ENCODE measurements at regions not wholly inside any gene's neighbourhood (a gene's known extent, or its start where the extent isn't known, plus 50 kb on each side); places are given as distances from the start of the nearest gene placed in this dataset.
"Not testable (repeated sequence)": the region's sequence is repeated elsewhere in the genome, so short reads cannot be mapped to it uniquely, and the experiment has no call there.

DNA sequence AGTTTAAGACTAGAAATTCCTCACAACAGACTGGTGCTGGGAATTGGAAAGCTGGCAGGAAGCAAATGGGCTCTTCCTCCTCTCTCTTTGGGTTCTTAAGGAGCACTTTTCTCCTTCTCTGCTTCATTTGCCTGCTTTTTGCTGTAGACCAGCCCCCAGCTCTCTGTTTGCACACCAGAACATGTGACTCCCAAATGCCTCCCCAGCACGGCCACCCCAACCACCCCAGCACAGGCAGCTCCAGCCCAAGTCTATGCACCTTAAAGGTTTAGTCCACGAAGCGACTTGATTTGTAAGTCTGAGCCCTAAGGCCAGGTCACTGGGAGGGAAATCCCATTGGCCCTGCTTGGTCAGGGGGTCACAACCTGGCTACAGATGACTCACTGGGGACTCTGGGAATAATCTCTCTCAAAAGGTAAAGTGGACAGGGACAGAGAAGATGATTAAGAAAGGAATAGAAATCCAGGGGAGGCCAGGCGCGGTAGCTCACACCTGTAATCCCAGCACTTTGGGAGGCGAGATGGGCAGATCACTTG, 377.8 kb upstream of the PROK2 start:
- peaks cover 4% of the 10 kb centered on the region for H3K4me1 ChIP-seq (ENCODE audit: insufficient read depth, low read length)
- no peak overlapping the region for H3K4me3 ChIP-seq (ENCODE audit: insufficient read depth, low read depth, low read length)
- no peak for DNase-seq (ENCODE audit: low read depth)
- no peak for FAIRE-seq
- no peak for TF ChIP-seq EZH2 (IDR thresholded peaks at IDR 0.05; ENCODE audit: insufficient read depth, low read length)
- TF ChIP-seq, protein P1, sequence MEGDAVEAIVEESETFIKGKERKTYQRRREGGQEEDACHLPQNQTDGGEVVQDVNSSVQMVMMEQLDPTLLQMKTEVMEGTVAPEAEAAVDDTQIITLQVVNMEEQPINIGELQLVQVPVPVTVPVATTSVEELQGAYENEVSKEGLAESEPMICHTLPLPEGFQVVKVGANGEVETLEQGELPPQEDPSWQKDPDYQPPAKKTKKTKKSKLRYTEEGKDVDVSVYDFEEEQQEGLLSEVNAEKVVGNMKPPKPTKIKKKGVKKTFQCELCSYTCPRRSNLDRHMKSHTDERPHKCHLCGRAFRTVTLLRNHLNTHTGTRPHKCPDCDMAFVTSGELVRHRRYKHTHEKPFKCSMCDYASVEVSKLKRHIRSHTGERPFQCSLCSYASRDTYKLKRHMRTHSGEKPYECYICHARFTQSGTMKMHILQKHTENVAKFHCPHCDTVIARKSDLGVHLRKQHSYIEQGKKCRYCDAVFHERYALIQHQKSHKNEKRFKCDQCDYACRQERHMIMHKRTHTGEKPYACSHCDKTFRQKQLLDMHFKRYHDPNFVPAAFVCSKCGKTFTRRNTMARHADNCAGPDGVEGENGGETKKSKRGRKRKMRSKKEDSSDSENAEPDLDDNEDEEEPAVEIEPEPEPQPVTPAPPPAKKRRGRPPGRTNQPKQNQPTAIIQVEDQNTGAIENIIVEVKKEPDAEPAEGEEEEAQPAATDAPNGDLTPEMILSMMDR (IDR thresholded peaks at IDR 0.05; ENCODE audit: insufficient read depth, low read depth, low read length): no peak
- no peaks in the 10 kb centered on the region for H3K9me3 ChIP-seq (ENCODE audit: insufficient read depth, low read depth, low read length)
- Mint-ChIP-seq H3K27me3 (ENCODE audit: low read depth, unreplicated experiment) (peaks cover 29% of the 10 kb centered on the region), H3K36me3 (ENCODE audit: low read depth, unreplicated experiment) (no peaks in the 10 kb centered on the region), H3K27ac (ENCODE audit: unreplicated experiment) (no peak overlapping the region), H3K4me3 (ENCODE audit: unreplicated experiment) (no peak overlapping the region), H3K9me3 (ENCODE audit: unreplicated experiment) (peaks cover 3% of the 10 kb centered on the region), H3K4me1 (ENCODE audit: low read depth, unreplicated experiment) (peaks cover 10% of the 10 kb centered on the region)
- no peaks in the 10 kb centered on the region for H4K20me1 ChIP-seq (ENCODE audit: insufficient read depth, low read length)
- no peaks in the 10 kb centered on the region for H3K79me2 ChIP-seq (ENCODE audit: insufficient read depth, low read length)
- no peaks in the 10 kb centered on the region for H3K36me3 ChIP-seq (ENCODE audit: insufficient read depth, low read length)
- peaks cover 11% of the 10 kb centered on the region for H3K27me3 ChIP-seq (ENCODE audit: insufficient read depth, low read length)
- H3K4me2 ChIP-seq (ENCODE audit: low read length): peak overlapping the region; percentile 52
- H3K27ac ChIP-seq (ENCODE audit: low read depth, low read length): no peak overlapping the region
- H3K9ac ChIP-seq (ENCODE audit: low read length): no peak overlapping the region
- peak overlapping the region; percentile 6 for H2AFZ ChIP-seq (ENCODE audit: low read depth, low read length)

DNA sequence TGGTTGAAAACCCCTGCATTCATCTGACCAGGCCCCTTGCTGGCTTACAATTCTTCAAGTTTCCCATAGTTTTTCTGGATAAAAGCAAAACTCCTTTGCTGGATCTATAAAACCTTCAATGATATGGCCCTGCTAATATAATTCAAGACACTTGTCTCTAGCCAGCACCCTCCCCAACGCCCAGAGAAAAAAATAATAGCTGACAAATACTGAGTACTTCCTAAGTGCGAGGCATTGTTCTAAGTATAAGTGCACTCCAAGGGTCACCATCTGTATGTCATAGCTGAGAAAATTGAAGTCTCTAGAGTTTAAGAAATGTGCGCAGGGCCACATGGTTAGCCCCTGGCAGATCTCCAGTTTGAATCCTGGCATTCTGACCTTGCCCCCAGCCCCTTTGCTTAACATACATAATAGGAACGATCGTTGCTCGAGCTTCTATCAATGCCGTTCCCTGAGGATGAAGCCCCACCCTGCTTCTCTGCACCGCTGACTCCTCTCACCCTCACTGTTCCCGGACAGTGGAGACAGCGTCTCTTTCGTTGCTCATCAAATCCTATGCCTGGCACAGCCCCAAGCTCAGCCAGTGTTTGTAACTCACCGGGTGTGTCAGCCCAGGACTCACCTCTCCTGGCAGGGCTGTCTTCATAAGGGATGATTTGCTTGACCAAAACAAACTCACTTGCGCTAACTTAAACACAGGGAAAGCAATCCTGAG, 377.1 kb upstream of the PROK2 start:
- peak; percentile 40 for DNase-seq (ENCODE audit: low read depth)
- H3K9me3 ChIP-seq (ENCODE audit: insufficient read depth, low read depth, low read length): no peaks in the 10 kb centered on the region
- no peaks in the 10 kb centered on the region for H4K20me1 ChIP-seq (ENCODE audit: insufficient read depth, low read length)
- no peaks in the 10 kb centered on the region for H3K79me2 ChIP-seq (ENCODE audit: insufficient read depth, low read length)
- no peaks in the 10 kb centered on the region for H3K36me3 Mint-ChIP-seq (ENCODE audit: low read depth, unreplicated experiment)
- H3K9me3 Mint-ChIP-seq (ENCODE audit: unreplicated experiment): peaks cover 3% of the 10 kb centered on the region
- H3K27me3 ChIP-seq (ENCODE audit: insufficient read depth, low read length): peaks cover 11% of the 10 kb centered on the region
- TF ChIP-seq, protein P1 (IDR thresholded peaks at IDR 0.05; ENCODE audit: insufficient read depth, low read depth, low read length): no peak
- TF ChIP-seq EZH2 (IDR thresholded peaks at IDR 0.05; ENCODE audit: insufficient read depth, low read length): no peak
- no peak overlapping the region for H3K4me3 Mint-ChIP-seq (ENCODE audit: unreplicated experiment)
- H3K27ac Mint-ChIP-seq (ENCODE audit: unreplicated experiment): peak overlapping the region; percentile 8
- peak overlapping the region; percentile 6 for H2AFZ ChIP-seq (ENCODE audit: low read depth, low read length)
- peaks cover 4% of the 10 kb centered on the region for H3K4me1 ChIP-seq (ENCODE audit: insufficient read depth, low read length)
- H3K36me3 ChIP-seq (ENCODE audit: insufficient read depth, low read length): no peaks in the 10 kb centered on the region
- no peak overlapping the region for H3K9ac ChIP-seq (ENCODE audit: low read length)
- FAIRE-seq: no peak
- peak overlapping the region; percentile 52 for H3K4me2 ChIP-seq (ENCODE audit: low read length)
- peaks cover 10% of the 10 kb centered on the region for H3K4me1 Mint-ChIP-seq (ENCODE audit: low read depth, unreplicated experiment)
- H3K4me3 ChIP-seq (ENCODE audit: insufficient read depth, low read depth, low read length): no peak overlapping the region
- no peak overlapping the region for H3K27ac ChIP-seq (ENCODE audit: low read depth, low read length)
- peaks cover 24% of the 10 kb centered on the region for H3K27me3 Mint-ChIP-seq (ENCODE audit: low read depth, unreplicated experiment)

DNA sequence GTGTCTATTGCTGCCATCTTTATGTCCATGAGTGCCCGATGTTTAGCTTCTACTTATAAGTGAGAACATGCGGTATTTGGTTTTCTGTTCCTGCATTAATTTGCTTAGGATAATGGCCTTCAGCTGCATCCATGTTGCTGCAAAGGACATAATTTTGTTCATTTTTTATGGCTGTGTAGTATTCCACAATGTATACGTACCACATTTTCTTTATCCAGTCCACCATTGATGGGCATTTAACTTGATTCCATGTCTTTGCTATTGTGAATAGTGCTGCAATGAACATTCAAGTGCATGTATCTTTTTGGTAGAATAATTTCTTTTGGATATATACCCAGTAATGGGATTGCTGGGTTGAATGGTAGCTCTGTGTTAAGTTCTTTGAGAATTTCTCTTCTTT, 376.3 kb upstream of the PROK2 start:
- H3K9ac ChIP-seq (ENCODE audit: low read length); H3K4me3 Mint-ChIP-seq (ENCODE audit: unreplicated experiment); H3K4me1 ChIP-seq (ENCODE audit: insufficient read depth, low read length); H3K9me3 Mint-ChIP-seq (ENCODE audit: unreplicated experiment); H3K27ac ChIP-seq (ENCODE audit: low read depth, low read length); H3K36me3 Mint-ChIP-seq (ENCODE audit: low read depth, unreplicated experiment); FAIRE-seq; H3K27ac Mint-ChIP-seq (ENCODE audit: unreplicated experiment); H3K4me1 Mint-ChIP-seq (ENCODE audit: low read depth, unreplicated experiment); H2AFZ ChIP-seq (ENCODE audit: low read depth, low read length); H3K9me3 ChIP-seq (ENCODE audit: insufficient read depth, low read depth, low read length); H3K79me2 ChIP-seq (ENCODE audit: insufficient read depth, low read length); H4K20me1 ChIP-seq (ENCODE audit: insufficient read depth, low read length); H3K36me3 ChIP-seq (ENCODE audit: insufficient read depth, low read length); H3K4me2 ChIP-seq (ENCODE audit: low read length); DNase-seq (ENCODE audit: low read depth); H3K4me3 ChIP-seq (ENCODE audit: insufficient read depth, low read depth, low read length): not testable (repeated sequence)
- peaks cover 11% of the 10 kb centered on the region for H3K27me3 ChIP-seq (ENCODE audit: insufficient read depth, low read length)
- H3K27me3 Mint-ChIP-seq (ENCODE audit: low read depth, unreplicated experiment): peaks cover 24% of the 10 kb centered on the region

All from astrocyte (in vitro differentiated cells and primary cell).